Epithelial cell of proximal tubule (primary cell): ENCODE measurements at regions not wholly inside any gene's neighbourhood (a gene's known extent, or its start where the extent isn't known, plus 50 kb on each side); places are given as distances from the start of the nearest gene placed in this dataset.

Experiments
- DNase-seq: peaks from one replicate; pipeline ENCODE4 v3.0.0-alpha.2; 2011; ENCODE audit warnings: low read depth
- H3K4me3 ChIP-seq: 2 replicates; pipeline ENCODE4 v1.5.1; 2011; ENCODE audit warnings: low read depth, mild to moderate bottlenecking, low read length
- TF ChIP-seq, protein P1 (sequence below): conservative IDR thresholded peaks from 2 replicates; pipeline ENCODE4 v1.5.1; 2012; ENCODE audit warnings: low read depth, mild to moderate bottlenecking, low read length

DNA sequence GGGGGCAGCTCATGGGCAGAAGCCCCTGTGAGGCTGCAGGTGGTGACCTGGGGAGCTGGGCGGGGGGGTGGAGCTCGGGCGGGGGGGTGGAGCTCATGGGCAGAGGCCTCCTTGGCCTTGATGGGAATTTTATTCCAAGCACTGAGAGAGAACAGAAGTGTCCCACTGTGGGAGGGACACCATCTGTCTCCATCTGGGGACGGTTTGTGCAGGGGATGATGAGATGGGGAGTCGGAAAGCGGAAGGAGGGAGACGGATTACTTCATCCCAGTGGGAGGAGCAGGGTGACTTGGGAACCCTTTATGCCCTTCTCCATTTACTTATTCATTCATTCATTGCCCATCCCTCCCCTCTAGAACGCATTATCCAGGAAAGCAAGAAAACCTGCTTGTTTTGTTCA lies 304.7 kb downstream of the ADGRD1 start:
- no peak for DNase-seq
- TF ChIP-seq, protein P1, sequence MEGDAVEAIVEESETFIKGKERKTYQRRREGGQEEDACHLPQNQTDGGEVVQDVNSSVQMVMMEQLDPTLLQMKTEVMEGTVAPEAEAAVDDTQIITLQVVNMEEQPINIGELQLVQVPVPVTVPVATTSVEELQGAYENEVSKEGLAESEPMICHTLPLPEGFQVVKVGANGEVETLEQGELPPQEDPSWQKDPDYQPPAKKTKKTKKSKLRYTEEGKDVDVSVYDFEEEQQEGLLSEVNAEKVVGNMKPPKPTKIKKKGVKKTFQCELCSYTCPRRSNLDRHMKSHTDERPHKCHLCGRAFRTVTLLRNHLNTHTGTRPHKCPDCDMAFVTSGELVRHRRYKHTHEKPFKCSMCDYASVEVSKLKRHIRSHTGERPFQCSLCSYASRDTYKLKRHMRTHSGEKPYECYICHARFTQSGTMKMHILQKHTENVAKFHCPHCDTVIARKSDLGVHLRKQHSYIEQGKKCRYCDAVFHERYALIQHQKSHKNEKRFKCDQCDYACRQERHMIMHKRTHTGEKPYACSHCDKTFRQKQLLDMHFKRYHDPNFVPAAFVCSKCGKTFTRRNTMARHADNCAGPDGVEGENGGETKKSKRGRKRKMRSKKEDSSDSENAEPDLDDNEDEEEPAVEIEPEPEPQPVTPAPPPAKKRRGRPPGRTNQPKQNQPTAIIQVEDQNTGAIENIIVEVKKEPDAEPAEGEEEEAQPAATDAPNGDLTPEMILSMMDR: no peak
- no peak overlapping the region for H3K4me3 ChIP-seq

DNA sequence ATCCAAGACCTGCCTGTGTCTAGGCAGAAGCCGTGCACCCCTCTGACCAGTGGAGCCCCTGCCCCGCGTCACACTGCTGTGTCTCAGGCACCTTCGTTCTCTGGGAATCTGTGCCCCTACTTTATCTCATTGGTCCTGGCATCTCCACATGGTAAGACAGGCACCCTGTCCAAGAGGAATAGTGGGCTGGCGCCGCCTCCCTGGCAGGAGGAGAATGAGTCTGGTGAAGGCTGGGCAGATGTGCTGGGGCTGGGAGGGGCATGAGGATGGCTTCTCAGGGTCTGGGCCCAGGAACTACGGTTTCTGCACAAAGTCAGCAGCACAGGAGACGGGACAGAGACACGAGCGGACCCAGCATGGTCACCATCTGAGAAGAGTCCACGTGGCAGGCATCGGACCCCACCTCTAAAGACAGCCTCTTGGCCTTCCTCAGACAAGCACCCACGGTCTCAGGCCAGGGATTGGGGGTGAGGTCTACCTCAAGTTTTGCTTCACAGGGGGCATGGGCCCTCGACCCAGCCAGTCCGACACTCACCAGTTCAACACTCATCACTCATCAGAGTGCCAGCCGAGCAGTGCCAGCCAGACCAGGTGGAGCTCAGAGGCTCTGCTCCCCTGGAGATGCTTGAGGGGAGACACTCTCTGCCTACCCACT lies 306.7 kb downstream of the ADGRD1 start:
- no peak overlapping the region for H3K4me3 ChIP-seq
- no peak for DNase-seq
- TF ChIP-seq, protein P1: no peak

DNA sequence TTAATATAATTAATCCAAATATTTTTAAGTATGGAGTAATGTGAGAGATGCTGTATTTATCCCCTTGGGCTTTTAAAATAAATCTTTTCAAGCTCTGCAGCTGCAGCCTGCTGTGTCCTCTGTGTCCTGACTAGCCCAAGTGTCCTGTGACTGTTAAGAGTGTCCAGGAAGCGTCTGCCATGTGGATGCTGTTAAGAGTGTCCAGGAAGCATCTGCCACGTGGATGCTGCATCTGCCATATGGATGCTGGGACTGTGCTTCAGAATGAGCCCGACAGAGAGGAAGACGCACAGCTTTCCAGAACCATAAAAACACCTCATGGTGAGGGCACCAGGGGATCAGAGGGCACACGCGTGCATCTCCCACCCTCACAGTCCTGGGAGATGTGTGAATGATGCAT lies 307.2 kb downstream of the ADGRD1 start:
- no peak overlapping the region for H3K4me3 ChIP-seq
- DNase-seq: no peak
- TF ChIP-seq, protein P1: no peak

DNA sequence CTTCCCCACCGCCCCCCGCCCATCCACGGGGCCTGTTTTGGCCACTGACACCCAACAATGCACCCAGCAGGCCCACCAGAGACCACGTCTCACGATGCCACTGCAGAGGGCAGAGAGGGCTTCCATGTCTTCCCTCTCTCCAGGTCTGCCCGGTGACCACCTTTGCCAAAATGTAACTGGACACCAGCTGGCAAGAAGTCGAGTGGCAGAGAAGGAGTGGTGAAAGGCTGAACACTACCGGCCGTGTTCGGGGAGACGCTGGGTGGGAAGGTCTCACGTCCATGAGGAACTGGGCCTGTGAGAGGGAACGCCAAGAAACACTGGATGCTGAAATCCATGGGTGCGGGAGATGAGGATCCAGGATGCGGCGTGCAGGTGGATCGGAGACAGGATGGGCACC lies 308.2 kb downstream of the ADGRD1 start:
- TF ChIP-seq, protein P1: no peak
- no peak overlapping the region for H3K4me3 ChIP-seq
- DNase-seq: no peak

DNA sequence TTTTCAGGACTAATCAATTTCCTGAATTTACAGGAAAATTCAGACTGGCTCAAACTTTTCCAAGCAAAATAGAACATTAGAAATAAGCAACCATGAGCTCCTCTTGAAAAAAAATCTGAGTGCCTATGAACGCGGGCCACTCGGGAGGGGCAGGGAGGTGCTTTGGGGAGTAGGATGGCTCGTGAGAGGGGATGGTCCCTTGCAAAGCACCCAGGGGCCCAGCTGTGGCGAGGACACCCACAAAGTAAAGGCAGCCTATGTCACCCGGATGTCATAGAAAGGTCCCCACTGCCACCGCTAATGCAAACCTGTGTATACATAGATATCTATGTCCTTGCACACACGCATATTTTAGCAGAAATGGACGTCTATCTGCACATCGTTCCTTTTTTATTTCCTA lies 309.9 kb downstream of the ADGRD1 start:
- no peak overlapping the region for H3K4me3 ChIP-seq
- DNase-seq: no peak
- TF ChIP-seq, protein P1: no peak

DNA sequence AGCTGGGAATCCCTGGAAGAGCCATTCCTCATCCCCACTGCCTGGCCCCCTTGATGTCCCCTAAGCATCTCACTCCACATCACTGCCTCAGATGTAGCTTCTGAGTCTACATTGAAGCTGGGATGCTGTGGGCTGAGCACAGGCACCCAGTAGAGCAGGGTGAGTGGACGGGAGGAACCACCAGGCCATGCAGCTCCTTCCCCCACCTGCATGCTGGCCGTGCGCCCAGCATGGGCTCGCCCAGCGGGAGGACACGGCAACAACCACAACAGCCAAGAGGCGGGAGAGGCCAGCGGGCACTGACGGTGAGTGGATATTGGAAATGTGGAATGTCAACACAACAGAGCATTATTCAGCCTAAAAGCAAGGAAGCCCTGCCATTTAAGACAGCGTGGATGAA lies 310.9 kb downstream of the ADGRD1 start:
- TF ChIP-seq, protein P1: no peak
- DNase-seq: peak; percentile 32
- H3K4me3 ChIP-seq: no peak overlapping the region
